ENCODE measurements at regions not wholly inside any gene's neighbourhood (a gene's known extent, or its start where the extent isn't known, plus 50 kb on each side); places are given as distances from the start of the nearest gene placed in this dataset.

DNA sequence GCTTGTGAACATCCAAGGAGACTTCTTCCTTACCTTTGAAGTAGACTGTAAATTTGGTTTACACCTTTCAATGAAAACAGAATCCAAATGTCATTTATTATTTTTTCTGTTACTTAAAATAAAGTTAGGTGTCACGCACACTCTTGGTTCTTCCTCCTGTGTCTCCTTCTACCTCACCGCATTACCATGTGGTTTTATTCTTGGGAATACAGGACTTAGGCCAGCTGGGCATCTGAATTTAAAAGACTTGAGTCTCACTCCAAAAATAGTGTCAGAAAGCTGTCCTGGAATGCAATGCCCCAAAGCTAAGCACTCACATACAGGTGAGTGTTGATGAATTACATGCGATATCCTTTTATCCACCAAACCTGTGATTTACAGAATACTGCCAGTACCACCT, 66.4 kb downstream of the MAF start:
- TF ChIP-seq, protein P1, sequence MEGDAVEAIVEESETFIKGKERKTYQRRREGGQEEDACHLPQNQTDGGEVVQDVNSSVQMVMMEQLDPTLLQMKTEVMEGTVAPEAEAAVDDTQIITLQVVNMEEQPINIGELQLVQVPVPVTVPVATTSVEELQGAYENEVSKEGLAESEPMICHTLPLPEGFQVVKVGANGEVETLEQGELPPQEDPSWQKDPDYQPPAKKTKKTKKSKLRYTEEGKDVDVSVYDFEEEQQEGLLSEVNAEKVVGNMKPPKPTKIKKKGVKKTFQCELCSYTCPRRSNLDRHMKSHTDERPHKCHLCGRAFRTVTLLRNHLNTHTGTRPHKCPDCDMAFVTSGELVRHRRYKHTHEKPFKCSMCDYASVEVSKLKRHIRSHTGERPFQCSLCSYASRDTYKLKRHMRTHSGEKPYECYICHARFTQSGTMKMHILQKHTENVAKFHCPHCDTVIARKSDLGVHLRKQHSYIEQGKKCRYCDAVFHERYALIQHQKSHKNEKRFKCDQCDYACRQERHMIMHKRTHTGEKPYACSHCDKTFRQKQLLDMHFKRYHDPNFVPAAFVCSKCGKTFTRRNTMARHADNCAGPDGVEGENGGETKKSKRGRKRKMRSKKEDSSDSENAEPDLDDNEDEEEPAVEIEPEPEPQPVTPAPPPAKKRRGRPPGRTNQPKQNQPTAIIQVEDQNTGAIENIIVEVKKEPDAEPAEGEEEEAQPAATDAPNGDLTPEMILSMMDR (conservative IDR thresholded peaks at IDR 0.05; ENCODE audit: low read depth, low read length) = no peak
- no peak for TF ChIP-seq POLR2A (IDR thresholded peaks at IDR 0.05; ENCODE audit: low read depth, low read length)
